GM12865 (cell line): ENCODE measurements at regions not wholly inside any gene's neighbourhood (a gene's known extent, or its start where the extent isn't known, plus 50 kb on each side); places are given as distances from the start of the nearest gene placed in this dataset.
"Not testable (repeated sequence)": the region's sequence is repeated elsewhere in the genome, so short reads cannot be mapped to it uniquely, and the experiment has no call there.

Experiments
- DNase-seq: peaks from one replicate; pipeline ENCODE4 v3.0.0; 2010; ENCODE audit warnings: low read depth
- H3K4me3 ChIP-seq: 2 replicates; pipeline ENCODE4 v1.5.1; 2011; ENCODE audit warnings: mild to moderate bottlenecking, low read depth, low read length, control low read depth

GRCh38 chr2:87667027-87667426 lies 80.9 kb upstream of the PLGLB2 start:
- DNase-seq, H3K4me3 ChIP-seq: not testable (repeated sequence)

- DNase-seq, H3K4me3 ChIP-seq: not testable (repeated sequence)
Measured at GRCh38 chr2:87668361-87668760, 79.5 kb upstream of the PLGLB2 start.

- H3K4me3 ChIP-seq, DNase-seq: not testable (repeated sequence)
Measured at GRCh38 chr2:87669633-87670231, 78.2 kb upstream of the PLGLB2 start.

- not testable (repeated sequence) for DNase-seq, H3K4me3 ChIP-seq
Measured at GRCh38 chr2:87672404-87672803, 75.5 kb upstream of the PLGLB2 start.

- not testable (repeated sequence) for DNase-seq, H3K4me3 ChIP-seq
Measured at GRCh38 chr2:87674729-87675128, 73.2 kb upstream of the PLGLB2 start.

- not testable (repeated sequence) for H3K4me3 ChIP-seq, DNase-seq
Measured at GRCh38 chr2:87675487-87675886, 72.4 kb upstream of the PLGLB2 start.

GRCh38 chr2:87677421-87677923 lies 70.4 kb upstream of the PLGLB2 start:
- H3K4me3 ChIP-seq, DNase-seq: not testable (repeated sequence)

- DNase-seq, H3K4me3 ChIP-seq: not testable (repeated sequence)
Measured at GRCh38 chr2:87678742-87679173, 69.1 kb upstream of the PLGLB2 start.

- DNase-seq, H3K4me3 ChIP-seq: not testable (repeated sequence)
Measured at GRCh38 chr2:87679950-87680349, 67.9 kb upstream of the PLGLB2 start.

- not testable (repeated sequence) for DNase-seq, H3K4me3 ChIP-seq
Measured at GRCh38 chr2:87680691-87681090, 67.2 kb upstream of the PLGLB2 start.

- not testable (repeated sequence) for H3K4me3 ChIP-seq, DNase-seq
Measured at GRCh38 chr2:87683451-87683850, 64.4 kb upstream of the PLGLB2 start.

- not testable (repeated sequence) for H3K4me3 ChIP-seq, DNase-seq
Measured at GRCh38 chr2:87683961-87684360, 63.9 kb upstream of the PLGLB2 start.

GRCh38 chr2:87685558-87685957 lies 62.3 kb upstream of the PLGLB2 start:
- DNase-seq, H3K4me3 ChIP-seq: not testable (repeated sequence)

GRCh38 chr2:87686873-87687549 lies 60.9 kb upstream of the PLGLB2 start:
- H3K4me3 ChIP-seq, DNase-seq: not testable (repeated sequence)

GRCh38 chr2:87687550-87688270 lies 60.2 kb upstream of the PLGLB2 start:
- H3K4me3 ChIP-seq, DNase-seq: not testable (repeated sequence)

GRCh38 chr2:87691899-87692592 lies 55.8 kb upstream of the PLGLB2 start:
- DNase-seq, H3K4me3 ChIP-seq: not testable (repeated sequence)

GRCh38 chr2:87692914-87693313 lies 55.0 kb upstream of the PLGLB2 start:
- H3K4me3 ChIP-seq, DNase-seq: not testable (repeated sequence)

- not testable (repeated sequence) for DNase-seq, H3K4me3 ChIP-seq
Measured at GRCh38 chr2:87693882-87694281, 54.0 kb upstream of the PLGLB2 start.

GRCh38 chr2:87695596-87696323 lies 52.1 kb upstream of the PLGLB2 start:
- not testable (repeated sequence) for DNase-seq, H3K4me3 ChIP-seq
